Panc1 (cell line): ENCODE measurements at regions not wholly inside any gene's neighbourhood (a gene's known extent, or its start where the extent isn't known, plus 50 kb on each side); places are given as distances from the start of the nearest gene placed in this dataset.

Experiments
- ATAC-seq: fragments of 200-7000 bp; cut with Tn5 transposase; 2 replicates; pipeline ENCODE4 v1.9.1; 2020; ENCODE audit warnings: mild to moderate bottlenecking, moderate library complexity
- BruUV-seq: library from RNA; stranded (reverse); fragments of 400-500 nt; replicated peaks from 2 replicates; lab custom pipeline; 2021; lab: Mats Ljungman, UMichigan
- CTCF ChIA-PET: fragments of 300-600 bp; sonication (Branson Sonifier 250); formaldehyde crosslinking; loops from one replicate; lab custom pipeline; 2022; ENCODE audit warnings: antibody characterized with exemption; lab: Charles Lee
- POLR2A ChIA-PET: fragments of 300-600 bp; sonication (Branson Sonifier 250); formaldehyde crosslinking; loops from one replicate; lab custom pipeline; 2022; ENCODE audit warnings: antibody characterized with exemption; lab: Charles Lee
- DNase-seq: peaks from one replicate; pipeline ENCODE4 v3.0.0-alpha.2; 2010; ENCODE audit warnings: low read depth, low spot score
- H3K27ac ChIP-seq: 2 replicates; pipeline ENCODE4 v1.5.1; 2011; ENCODE audit warnings: mild to moderate bottlenecking, low read length, inconsistent platforms
- H3K27me3 ChIP-seq: fragments of 200-500 bp; sonication (Bioruptor generic); 2 replicates; pipeline ENCODE4 v1.6.0; 2014; ENCODE audit warnings: low read length, inconsistent platforms; ENCODE audit not compliant: control insufficient read depth, insufficient read depth
- H3K36me3 ChIP-seq: fragments of 200-500 bp; sonication (Bioruptor generic); 2 replicates; pipeline ENCODE4 v1.5.1; 2014; ENCODE audit warnings: inconsistent platforms, mild to moderate bottlenecking, low read length, moderate library complexity; ENCODE audit not compliant: control insufficient read depth, insufficient read depth
- H3K4me1 ChIP-seq: 2 replicates; pipeline ENCODE4 v1.5.1; 2011; ENCODE audit warnings: inconsistent platforms, mild to moderate bottlenecking, low read length, moderate library complexity; ENCODE audit not compliant: control insufficient read depth, insufficient read depth
- H3K4me3 ChIP-seq, 2 experiments: 2 replicates each; pipeline ENCODE4 v1.5.1; 2011 to 2012; ENCODE audit warnings: low read depth in 2 of 2, low read length in 2 of 2, mild to moderate bottlenecking in 2 of 2, inconsistent platforms in 1 of 2, moderate library complexity in 1 of 2
- H3K9me3 ChIP-seq: fragments of 200-500 bp; sonication (Bioruptor generic); 2 replicates; pipeline ENCODE4 v1.5.1; 2014; ENCODE audit warnings: low read depth, mild to moderate bottlenecking, inconsistent platforms, low read length, moderate library complexity; ENCODE audit not compliant: control insufficient read depth, insufficient read depth
- POLR2AphosphoS5 ChIP-seq: IDR thresholded peaks from 2 replicates; pipeline ENCODE4 v1.6.1; 2012; ENCODE audit warnings: mild to moderate bottlenecking, low read depth, low read length, moderate library complexity
- SIN3A ChIP-seq: IDR thresholded peaks from 2 replicates; pipeline ENCODE4 v1.6.1; 2012; ENCODE audit warnings: low read depth, mild to moderate bottlenecking, low read length, moderate library complexity, borderline replicate concordance; ENCODE audit not compliant: insufficient read depth
- TCF7L2 ChIP-seq: IDR thresholded peaks from 2 replicates; pipeline ENCODE4 v1.6.1; 2011; ENCODE audit warnings: mild to moderate bottlenecking, low read depth, low read length, inconsistent platforms
- in situ Hi-C: cut with HindIII; loops from 2 replicates; pipeline ENCODE4 v1.10.0; 2016; ENCODE audit warnings: low sequenced_read_pairs, low pct_unique_long_range_greater_than_20kb
- intact Hi-C: fragments of 100-400 bp; cut with micrococcal nuclease; formaldehyde crosslinking; loops from one replicate; pipeline ENCODE4 v1.10.0; 2022; ENCODE audit not compliant: unreplicated experiment
- TF ChIP-seq, protein P1 (sequence below): fragments of 450-650 bp; IDR thresholded peaks from 2 replicates; pipeline ENCODE4 v1.5.1; 2017; ENCODE audit warnings: mild to moderate bottlenecking
- TF ChIP-seq, protein P2 (sequence below), 2 experiments: IDR thresholded peaks; 2 replicates each; pipeline ENCODE4 v1.6.1; 2011 to 2012; ENCODE audit warnings: low read depth in 2 of 2, control low read depth in 1 of 2, low read length in 1 of 2, mild to moderate bottlenecking in 1 of 2, moderate library complexity in 1 of 2; ENCODE audit not compliant: insufficient read depth in 1 of 2

DNA sequence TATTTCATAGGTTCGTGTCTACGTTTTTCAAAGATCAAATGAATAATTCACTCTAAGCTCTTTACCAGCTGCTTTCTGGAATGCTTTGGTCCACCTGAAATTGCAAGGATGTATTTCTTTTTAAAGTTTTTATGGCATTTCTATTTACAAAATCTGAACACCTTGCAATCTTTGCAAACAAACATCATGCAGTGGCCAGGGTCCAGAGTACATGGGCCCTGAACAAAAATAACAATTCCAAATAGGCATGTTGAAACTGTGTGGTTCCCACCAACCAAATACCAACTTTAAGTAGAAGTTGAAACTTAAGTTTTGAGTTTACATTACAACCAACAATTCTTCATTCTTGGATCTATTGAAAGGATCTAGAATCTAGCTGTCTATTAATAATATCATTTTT, 180.1 kb upstream of the FTMT start:
- Histone ChIP-seq H3K9me3 (no peaks in the 10 kb centered on the region), H3K27me3 (no peaks in the 10 kb centered on the region), H3K36me3 (no peaks in the 10 kb centered on the region), H3K4me1 (no peaks in the 10 kb centered on the region), H3K4me3 (no peak overlapping the region), H3K27ac (no peak overlapping the region)
- in situ Hi-C loops (no loop called here), intact Hi-C loops (no loop called here)
- no peak for DNase-seq
- no TSS peak for BruUV-seq
- no peak for TF ChIP-seq SIN3A
- TF ChIP-seq, protein P1, sequence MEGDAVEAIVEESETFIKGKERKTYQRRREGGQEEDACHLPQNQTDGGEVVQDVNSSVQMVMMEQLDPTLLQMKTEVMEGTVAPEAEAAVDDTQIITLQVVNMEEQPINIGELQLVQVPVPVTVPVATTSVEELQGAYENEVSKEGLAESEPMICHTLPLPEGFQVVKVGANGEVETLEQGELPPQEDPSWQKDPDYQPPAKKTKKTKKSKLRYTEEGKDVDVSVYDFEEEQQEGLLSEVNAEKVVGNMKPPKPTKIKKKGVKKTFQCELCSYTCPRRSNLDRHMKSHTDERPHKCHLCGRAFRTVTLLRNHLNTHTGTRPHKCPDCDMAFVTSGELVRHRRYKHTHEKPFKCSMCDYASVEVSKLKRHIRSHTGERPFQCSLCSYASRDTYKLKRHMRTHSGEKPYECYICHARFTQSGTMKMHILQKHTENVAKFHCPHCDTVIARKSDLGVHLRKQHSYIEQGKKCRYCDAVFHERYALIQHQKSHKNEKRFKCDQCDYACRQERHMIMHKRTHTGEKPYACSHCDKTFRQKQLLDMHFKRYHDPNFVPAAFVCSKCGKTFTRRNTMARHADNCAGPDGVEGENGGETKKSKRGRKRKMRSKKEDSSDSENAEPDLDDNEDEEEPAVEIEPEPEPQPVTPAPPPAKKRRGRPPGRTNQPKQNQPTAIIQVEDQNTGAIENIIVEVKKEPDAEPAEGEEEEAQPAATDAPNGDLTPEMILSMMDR, result no peak
- TF ChIP-seq TCF7L2, result no peak
- ATAC-seq, result no peak
- CTCF ChIA-PET, result no interaction called here
- POLR2A ChIA-PET, result no interaction called here

DNA sequence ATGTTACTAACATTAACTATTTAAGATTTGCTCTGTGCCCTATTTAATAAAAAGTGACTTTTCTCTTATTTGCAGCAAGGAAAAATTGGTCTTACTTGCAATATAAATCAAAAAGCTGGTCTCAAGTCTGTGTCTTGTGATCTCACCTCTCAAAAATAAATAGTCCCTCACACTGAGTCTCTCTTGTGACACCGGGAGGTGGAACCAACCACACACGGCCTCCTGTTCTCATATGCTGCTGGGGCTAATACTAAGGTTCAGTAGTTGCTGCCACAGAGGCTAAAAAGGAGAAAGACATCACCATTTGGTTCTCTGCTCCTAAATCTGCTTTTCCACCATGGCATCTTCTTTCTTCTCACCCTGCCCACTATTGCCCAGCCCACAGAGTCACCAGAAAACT, 175.8 kb upstream of the FTMT start:
- Histone ChIP-seq H3K4me3 (no peak overlapping the region), H3K27ac (no peak overlapping the region), H3K4me1 (no peaks in the 10 kb centered on the region), H3K9me3 (no peaks in the 10 kb centered on the region), H3K36me3 (no peaks in the 10 kb centered on the region), H3K27me3 (no peaks in the 10 kb centered on the region)
- no peak for ATAC-seq
- CTCF ChIA-PET, result no interaction called here
- intact Hi-C loops (no loop called here), in situ Hi-C loops (no loop called here)
- BruUV-seq, result no TSS peak
- TF ChIP-seq, protein P2, sequence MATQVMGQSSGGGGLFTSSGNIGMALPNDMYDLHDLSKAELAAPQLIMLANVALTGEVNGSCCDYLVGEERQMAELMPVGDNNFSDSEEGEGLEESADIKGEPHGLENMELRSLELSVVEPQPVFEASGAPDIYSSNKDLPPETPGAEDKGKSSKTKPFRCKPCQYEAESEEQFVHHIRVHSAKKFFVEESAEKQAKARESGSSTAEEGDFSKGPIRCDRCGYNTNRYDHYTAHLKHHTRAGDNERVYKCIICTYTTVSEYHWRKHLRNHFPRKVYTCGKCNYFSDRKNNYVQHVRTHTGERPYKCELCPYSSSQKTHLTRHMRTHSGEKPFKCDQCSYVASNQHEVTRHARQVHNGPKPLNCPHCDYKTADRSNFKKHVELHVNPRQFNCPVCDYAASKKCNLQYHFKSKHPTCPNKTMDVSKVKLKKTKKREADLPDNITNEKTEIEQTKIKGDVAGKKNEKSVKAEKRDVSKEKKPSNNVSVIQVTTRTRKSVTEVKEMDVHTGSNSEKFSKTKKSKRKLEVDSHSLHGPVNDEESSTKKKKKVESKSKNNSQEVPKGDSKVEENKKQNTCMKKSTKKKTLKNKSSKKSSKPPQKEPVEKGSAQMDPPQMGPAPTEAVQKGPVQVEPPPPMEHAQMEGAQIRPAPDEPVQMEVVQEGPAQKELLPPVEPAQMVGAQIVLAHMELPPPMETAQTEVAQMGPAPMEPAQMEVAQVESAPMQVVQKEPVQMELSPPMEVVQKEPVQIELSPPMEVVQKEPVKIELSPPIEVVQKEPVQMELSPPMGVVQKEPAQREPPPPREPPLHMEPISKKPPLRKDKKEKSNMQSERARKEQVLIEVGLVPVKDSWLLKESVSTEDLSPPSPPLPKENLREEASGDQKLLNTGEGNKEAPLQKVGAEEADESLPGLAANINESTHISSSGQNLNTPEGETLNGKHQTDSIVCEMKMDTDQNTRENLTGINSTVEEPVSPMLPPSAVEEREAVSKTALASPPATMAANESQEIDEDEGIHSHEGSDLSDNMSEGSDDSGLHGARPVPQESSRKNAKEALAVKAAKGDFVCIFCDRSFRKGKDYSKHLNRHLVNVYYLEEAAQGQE (IDR thresholded peaks at IDR 0.05; ENCODE audit: insufficient read depth in 1 of 2, low read depth in 2 of 2, low read length in 1 of 2), result no peak
- TF ChIP-seq TCF7L2 (no peak), POLR2AphosphoS5 (no peak), SIN3A (no peak)
- TF ChIP-seq, protein P1, result no peak
- POLR2A ChIA-PET, result no interaction called here
- DNase-seq, result no peak
